A549 (cell line): ENCODE measurements at regions not wholly inside any gene's neighbourhood (a gene's known extent, or its start where the extent isn't known, plus 50 kb on each side); places are given as distances from the start of the nearest gene placed in this dataset.

ENCODE experiments used
- ATAC-seq, 2 experiments: fragments of 200-7000 bp in 1 of 2; fragments of >200 bp in 1 of 2; cut with Nextera tagmentation in 1 of 2; cut with Tn5 transposase in 1 of 2; 3 replicates each; pipeline versions ENCODE4 v1.8.0 to v1.9.1; 2018 to 2020; ENCODE audit warnings: mild to moderate bottlenecking in 1 of 2, moderate library complexity in 1 of 2
- CTCF ChIA-PET: fragments of 300-600 bp; sonication (Branson Sonifier 250); formaldehyde crosslinking; extraction: SDS; loops from one replicate; lab custom pipeline; 2021; ENCODE audit warnings: antibody characterized with exemption, inconsistent platforms; lab: Yijun Ruan, JAX
- POLR2A ChIA-PET: fragments of 350-600 bp; formaldehyde crosslinking; extraction: SDS; loops from one replicate; lab custom pipeline; 2021; ENCODE audit warnings: antibody characterized with exemption, inconsistent platforms; lab: Yijun Ruan, JAX
- DNase-seq, 2 experiments: peaks; one replicate each; pipeline versions ENCODE4 v3.0.0 to v3.0.0-alpha.2; 2011 to 2016; ENCODE audit warnings: low read depth in 1 of 2, low spot score in 1 of 2
- FAIRE-seq: peaks from 2 replicates; lab custom pipeline; 2011; peaks lifted over from hg19 to GRCh38; lab: Jason Lieb, UNC
- H3K27ac ChIP-seq, 2 experiments: fragments of >200 bp; sonication (Bioruptor Twin); formaldehyde crosslinking; 3 replicates each; pipeline ENCODE4 v1.5.1; 2016 to 2017
- H3K4me1 ChIP-seq: fragments of >200 bp; sonication (Bioruptor Twin); formaldehyde crosslinking; 3 replicates; pipeline ENCODE4 v1.6.1; 2016
- H3K4me2 ChIP-seq: fragments of >200 bp; sonication (Bioruptor Twin); formaldehyde crosslinking; 3 replicates; pipeline ENCODE4 v1.6.1; 2016
- H3K4me3 ChIP-seq: fragments of >200 bp; sonication (Bioruptor Twin); formaldehyde crosslinking; 3 replicates; pipeline ENCODE4 v1.5.1; 2016
- H3K9me3 ChIP-seq: fragments of >200 bp; sonication (Bioruptor Twin); formaldehyde crosslinking; 3 replicates; pipeline ENCODE4 v1.6.1; 2016
- CBX2 ChIP-seq: fragments of 200-600 bp; sonication (generic); IDR thresholded peaks from 2 replicates; pipeline ENCODE4 v1.6.1; 2016; ENCODE audit warnings: low read depth, mild to moderate bottlenecking, borderline replicate concordance
- CEBPB ChIP-seq, 2 experiments: fragments of >200 bp in 1 of 2; sonication (Bioruptor Twin) in 1 of 2; formaldehyde crosslinking in 1 of 2; IDR thresholded peaks; 2 replicates each; pipeline ENCODE4 v1.6.1; 2012 to 2016
- CHD4 ChIP-seq: fragments of 200-600 bp; sonication (generic); IDR thresholded peaks from 2 replicates; pipeline ENCODE4 v1.6.1; 2016; ENCODE audit warnings: antibody characterized with exemption, mild to moderate bottlenecking, borderline replicate concordance
- EHF ChIP-seq: fragments of 250-450 bp; sonication (Bioruptor Pico); IDR thresholded peaks from 2 replicates; pipeline ENCODE4 v1.5.0; 2020; ENCODE audit warnings: mild to moderate bottlenecking
- EHMT2 ChIP-seq: fragments of 200-600 bp; sonication (generic); IDR thresholded peaks from 2 replicates; pipeline ENCODE4 v1.6.1; 2016; ENCODE audit warnings: antibody characterized with exemption, low read depth, mild to moderate bottlenecking, moderate library complexity
- EP300 ChIP-seq, 2 experiments: fragments of >200 bp; sonication (Bioruptor Twin); formaldehyde crosslinking; IDR thresholded peaks; 2 replicates in 1 of 2; 3 replicates in 1 of 2; pipeline ENCODE4 v1.6.1; 2016 to 2017
- FOSB ChIP-seq: fragments of 250-450 bp; sonication (Bioruptor Pico); IDR thresholded peaks from 2 replicates; pipeline ENCODE4 v1.5.0; 2020; ENCODE audit warnings: mild to moderate bottlenecking, moderate library complexity
- FOXS1 ChIP-seq: fragments of 250-450 bp; sonication (Bioruptor Pico); IDR thresholded peaks from 2 replicates; pipeline ENCODE4 v1.5.0; 2020; ENCODE audit warnings: mild to moderate bottlenecking, moderate library complexity
- HDAC2 ChIP-seq: fragments of 200-600 bp; sonication (generic); IDR thresholded peaks from 2 replicates; pipeline ENCODE4 v1.6.1; 2016
- JUN ChIP-seq, 2 experiments: fragments of >200 bp; sonication (Bioruptor Twin); formaldehyde crosslinking; IDR thresholded peaks; 2 replicates in 1 of 2; 3 replicates in 1 of 2; pipeline ENCODE4 v1.6.1; 2016 to 2017
- KDM5A ChIP-seq: fragments of 200-600 bp; sonication (generic); IDR thresholded peaks from 2 replicates; pipeline ENCODE4 v1.6.1; 2016; ENCODE audit warnings: antibody characterized with exemption, mild to moderate bottlenecking
- MAZ ChIP-seq: fragments of 150-350 bp; IDR thresholded peaks from 2 replicates; pipeline ENCODE4 v1.6.1; 2014; ENCODE audit warnings: antibody characterized with exemption, low read depth, low read length, borderline replicate concordance
- NR3C1 ChIP-seq: fragments of >200 bp; sonication (Bioruptor Twin); formaldehyde crosslinking; IDR thresholded peaks from 3 replicates; pipeline ENCODE4 v1.6.1; 2017
- PHF8 ChIP-seq: fragments of 200-600 bp; sonication (generic); IDR thresholded peaks from 2 replicates; pipeline ENCODE4 v1.6.1; 2016; ENCODE audit warnings: low read depth, mild to moderate bottlenecking, antibody characterized with exemption, moderate library complexity, borderline replicate concordance
- POLR2AphosphoS2 ChIP-seq: conservative IDR thresholded peaks from 2 replicates; pipeline ENCODE4 v1.6.1; 2012; ENCODE audit warnings: low read length, improper control_type of control experiment, inconsistent platforms
- RARB ChIP-seq: fragments of 250-450 bp; sonication (Bioruptor Pico); IDR thresholded peaks from 2 replicates; pipeline ENCODE4 v1.8.0; 2021; ENCODE audit warnings: mild to moderate bottlenecking, moderate library complexity
- RCOR1 ChIP-seq: fragments of 150-350 bp; IDR thresholded peaks from 2 replicates; pipeline ENCODE4 v1.6.1; 2014; ENCODE audit warnings: antibody characterized with exemption, low read length, low read depth
- RNF2 ChIP-seq: fragments of 200-600 bp; sonication (generic); IDR thresholded peaks from 2 replicates; pipeline ENCODE4 v1.6.1; 2016; ENCODE audit warnings: low read depth, mild to moderate bottlenecking, antibody characterized with exemption, moderate library complexity, borderline replicate concordance
- ZNF302 ChIP-seq: fragments of 250-450 bp; sonication (Bioruptor Pico); IDR thresholded peaks from 2 replicates; pipeline ENCODE4 v1.9.0; 2021; ENCODE audit warnings: inconsistent platforms, mild to moderate bottlenecking, moderate library complexity
- WGBS: methylation state at CpG from one replicate; pipeline ENCODE4 v1.1.6; 2017; ENCODE audit errors: missing lambda C conversion rate; 5-methylcytosine and 5-hydroxymethylcytosine counted together
- TF ChIP-seq, protein P1 (sequence below): fragments of >200 bp; sonication (Bioruptor Twin); formaldehyde crosslinking; IDR thresholded peaks from 2 replicates; pipeline ENCODE4 v1.6.1; 2016
- TF ChIP-seq, protein P2 (sequence below): IDR thresholded peaks from 2 replicates; pipeline ENCODE4 v1.6.1; 2012; ENCODE audit warnings: low read depth, borderline replicate concordance
- TF ChIP-seq, protein P3 (sequence below): IDR thresholded peaks from 2 replicates; pipeline ENCODE4 v1.6.1; 2012
- TF ChIP-seq, protein P4 (sequence below): fragments of 200-600 bp; sonication (generic); IDR thresholded peaks from 2 replicates; pipeline ENCODE4 v1.6.1; 2016; ENCODE audit warnings: antibody characterized with exemption, mild to moderate bottlenecking, moderate library complexity

DNA sequence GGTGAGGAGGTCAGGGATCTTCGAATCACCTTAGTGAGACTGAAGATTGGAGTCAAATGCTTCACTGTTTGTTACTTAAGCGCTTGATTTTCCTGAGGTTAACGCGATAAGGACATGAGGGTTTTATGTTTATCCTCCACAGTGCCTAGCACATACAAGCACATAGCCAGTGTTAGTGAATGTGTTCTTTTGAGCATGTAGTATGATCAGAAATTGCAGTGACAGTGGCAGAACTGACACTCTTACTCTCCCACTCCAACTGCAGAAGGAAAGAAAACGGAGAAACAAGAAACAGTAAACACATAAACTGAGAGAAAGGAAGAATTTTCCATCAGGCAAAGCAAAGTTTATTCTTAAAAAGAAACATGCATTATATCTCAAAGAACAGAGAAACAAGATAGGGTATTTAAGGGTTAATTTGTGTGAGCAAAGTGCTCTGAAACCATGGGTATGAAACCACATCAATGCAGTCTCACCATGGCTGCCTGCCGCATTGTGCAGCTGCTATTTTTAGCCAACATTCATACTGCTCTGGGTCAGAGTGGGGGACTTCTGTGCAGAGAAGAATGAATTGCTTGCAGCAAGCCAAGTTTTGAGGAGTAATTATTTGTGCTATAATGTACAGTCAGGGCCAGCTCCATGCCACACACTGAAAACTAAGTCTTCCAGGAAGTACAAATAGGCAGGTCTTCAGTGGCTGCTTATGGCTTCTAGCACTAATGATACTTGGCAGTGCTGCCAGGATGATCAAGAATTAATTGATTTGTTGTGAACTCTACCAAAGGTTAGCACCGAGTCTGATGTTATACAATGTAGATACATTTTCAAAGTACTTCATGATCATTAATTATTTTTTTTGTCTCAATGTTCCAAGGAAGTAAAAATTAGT, 152.0 kb downstream of the MACC1 start:
- peak in 1 of 2 experiments; percentile 4 for DNase-seq
- ChIA-PET CTCF (no interaction called here), POLR2A (no interaction called here)
- Histone ChIP-seq H3K4me3 (no peak overlapping the region), H3K4me2 (no peak overlapping the region), H3K4me1 (no peaks in the 10 kb centered on the region), H3K9me3 (0 out of 3 replicates have a peak, but pooled peaks cover 8% of the 10 kb centered on the region), H3K27ac (no peak overlapping the region)
- no peak for FAIRE-seq
- peak in 1 of 2 experiments; percentile 56; a peak in 2 of 6 replicates for ATAC-seq
- no peak for TF ChIP-seq MAZ
- TF ChIP-seq FOSB (CRISPR knock-in tag) = no peak
- no peak for TF ChIP-seq CHD4
- no peak for TF ChIP-seq PHF8
- TF ChIP-seq RCOR1 = no peak
- TF ChIP-seq, protein P1, sequence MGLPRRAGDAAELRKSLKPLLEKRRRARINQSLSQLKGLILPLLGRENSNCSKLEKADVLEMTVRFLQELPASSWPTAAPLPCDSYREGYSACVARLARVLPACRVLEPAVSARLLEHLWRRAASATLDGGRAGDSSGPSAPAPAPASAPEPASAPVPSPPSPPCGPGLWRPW = no peak
- TF ChIP-seq RARB (CRISPR knock-in tag) = no peak
- no peak for TF ChIP-seq NR3C1
- TF ChIP-seq KDM5A = no peak
- no peak for TF ChIP-seq EHMT2
- TF ChIP-seq POLR2AphosphoS2 = no peak
- no peak for TF ChIP-seq CBX2
- no peak for TF ChIP-seq EHF (CRISPR knock-in tag)
- TF ChIP-seq CEBPB (IDR thresholded peaks at IDR 0.05) = no peak
- TF ChIP-seq RNF2 = no peak
- TF ChIP-seq HDAC2 = no peak
- TF ChIP-seq FOXS1 (CRISPR knock-in tag) = no peak
- TF ChIP-seq, protein P2, sequence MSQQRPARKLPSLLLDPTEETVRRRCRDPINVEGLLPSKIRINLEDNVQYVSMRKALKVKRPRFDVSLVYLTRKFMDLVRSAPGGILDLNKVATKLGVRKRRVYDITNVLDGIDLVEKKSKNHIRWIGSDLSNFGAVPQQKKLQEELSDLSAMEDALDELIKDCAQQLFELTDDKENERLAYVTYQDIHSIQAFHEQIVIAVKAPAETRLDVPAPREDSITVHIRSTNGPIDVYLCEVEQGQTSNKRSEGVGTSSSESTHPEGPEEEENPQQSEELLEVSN = no peak
- TF ChIP-seq, protein P3, sequence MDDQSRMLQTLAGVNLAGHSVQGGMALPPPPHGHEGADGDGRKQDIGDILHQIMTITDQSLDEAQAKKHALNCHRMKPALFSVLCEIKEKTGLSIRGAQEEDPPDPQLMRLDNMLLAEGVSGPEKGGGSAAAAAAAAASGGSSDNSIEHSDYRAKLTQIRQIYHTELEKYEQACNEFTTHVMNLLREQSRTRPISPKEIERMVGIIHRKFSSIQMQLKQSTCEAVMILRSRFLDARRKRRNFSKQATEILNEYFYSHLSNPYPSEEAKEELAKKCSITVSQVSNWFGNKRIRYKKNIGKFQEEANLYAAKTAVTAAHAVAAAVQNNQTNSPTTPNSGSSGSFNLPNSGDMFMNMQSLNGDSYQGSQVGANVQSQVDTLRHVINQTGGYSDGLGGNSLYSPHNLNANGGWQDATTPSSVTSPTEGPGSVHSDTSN = no peak
- 73% methylated on average over 7 of the region's 7 CpGs for WGBS

DNA sequence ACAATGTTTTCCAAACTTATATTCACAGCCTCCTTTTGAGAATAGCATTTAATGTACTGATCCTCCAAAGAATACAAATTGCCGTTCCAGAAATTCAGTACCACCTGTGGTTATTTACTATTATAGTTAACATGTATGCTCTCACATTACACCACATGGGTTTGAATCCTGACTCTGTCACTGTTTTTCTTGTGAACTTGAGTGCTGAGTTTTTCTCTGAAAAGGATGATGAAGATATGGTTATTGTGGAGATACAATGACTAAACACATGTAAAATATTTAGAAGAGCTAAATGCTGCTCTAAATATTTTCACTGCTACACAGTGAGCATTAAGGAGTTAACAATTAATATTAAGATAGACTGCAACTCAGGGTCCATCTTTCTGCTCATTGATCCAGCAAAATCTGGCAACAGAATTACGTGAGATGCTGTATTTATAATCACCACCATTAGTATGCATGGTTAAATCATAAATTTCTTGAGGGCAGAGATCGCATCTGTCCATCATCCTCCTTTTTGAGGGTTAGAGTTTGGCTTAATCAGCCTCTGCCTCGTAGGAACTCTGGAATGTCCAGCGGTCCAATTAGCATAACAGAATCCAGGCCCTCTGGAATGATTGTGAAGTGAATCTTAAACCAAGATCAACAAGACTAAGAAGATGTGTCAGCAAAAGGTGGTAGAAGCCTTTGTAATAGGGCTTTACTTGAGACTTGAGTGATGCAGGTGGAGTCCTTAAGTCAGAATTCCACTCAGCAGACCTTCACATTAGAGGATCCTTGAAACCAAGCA, 152.8 kb downstream of the MACC1 start:
- POLR2A ChIA-PET = no interaction called here
- Histone ChIP-seq H3K9me3 (0 out of 3 replicates have a peak, but pooled peaks cover 8% of the 10 kb centered on the region), H3K4me3 (no peak overlapping the region), H3K27ac (no peak overlapping the region), H3K4me2 (no peak overlapping the region), H3K4me1 (no peaks in the 10 kb centered on the region)
- CTCF ChIA-PET = no interaction called here
- WGBS = 81% methylated on average over 5 of the region's 5 CpGs
- TF ChIP-seq EP300 (IDR thresholded peaks at IDR 0.05) = no peak
- TF ChIP-seq, protein P3 = no peak
- TF ChIP-seq RNF2 = no peak
- TF ChIP-seq EHF (CRISPR knock-in tag) = no peak
- no peak for TF ChIP-seq JUN (IDR thresholded peaks at IDR 0.05)
- TF ChIP-seq, protein P4, sequence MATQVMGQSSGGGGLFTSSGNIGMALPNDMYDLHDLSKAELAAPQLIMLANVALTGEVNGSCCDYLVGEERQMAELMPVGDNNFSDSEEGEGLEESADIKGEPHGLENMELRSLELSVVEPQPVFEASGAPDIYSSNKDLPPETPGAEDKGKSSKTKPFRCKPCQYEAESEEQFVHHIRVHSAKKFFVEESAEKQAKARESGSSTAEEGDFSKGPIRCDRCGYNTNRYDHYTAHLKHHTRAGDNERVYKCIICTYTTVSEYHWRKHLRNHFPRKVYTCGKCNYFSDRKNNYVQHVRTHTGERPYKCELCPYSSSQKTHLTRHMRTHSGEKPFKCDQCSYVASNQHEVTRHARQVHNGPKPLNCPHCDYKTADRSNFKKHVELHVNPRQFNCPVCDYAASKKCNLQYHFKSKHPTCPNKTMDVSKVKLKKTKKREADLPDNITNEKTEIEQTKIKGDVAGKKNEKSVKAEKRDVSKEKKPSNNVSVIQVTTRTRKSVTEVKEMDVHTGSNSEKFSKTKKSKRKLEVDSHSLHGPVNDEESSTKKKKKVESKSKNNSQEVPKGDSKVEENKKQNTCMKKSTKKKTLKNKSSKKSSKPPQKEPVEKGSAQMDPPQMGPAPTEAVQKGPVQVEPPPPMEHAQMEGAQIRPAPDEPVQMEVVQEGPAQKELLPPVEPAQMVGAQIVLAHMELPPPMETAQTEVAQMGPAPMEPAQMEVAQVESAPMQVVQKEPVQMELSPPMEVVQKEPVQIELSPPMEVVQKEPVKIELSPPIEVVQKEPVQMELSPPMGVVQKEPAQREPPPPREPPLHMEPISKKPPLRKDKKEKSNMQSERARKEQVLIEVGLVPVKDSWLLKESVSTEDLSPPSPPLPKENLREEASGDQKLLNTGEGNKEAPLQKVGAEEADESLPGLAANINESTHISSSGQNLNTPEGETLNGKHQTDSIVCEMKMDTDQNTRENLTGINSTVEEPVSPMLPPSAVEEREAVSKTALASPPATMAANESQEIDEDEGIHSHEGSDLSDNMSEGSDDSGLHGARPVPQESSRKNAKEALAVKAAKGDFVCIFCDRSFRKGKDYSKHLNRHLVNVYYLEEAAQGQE = no peak
- TF ChIP-seq ZNF302 = no peak
- no peak for FAIRE-seq
- no peak for DNase-seq
- no peak for ATAC-seq
